Adipose tissue (tissue), 3 donors: ENCODE measurements at regions not wholly inside any gene's neighbourhood (a gene's known extent, or its start where the extent isn't known, plus 50 kb on each side); places are given as distances from the start of the nearest gene placed in this dataset.
"Not testable (repeated sequence)": the region's sequence is repeated elsewhere in the genome, so short reads cannot be mapped to it uniquely, and the experiment has no call there.

Experiments
- H3K27ac ChIP-seq: one replicate; pipeline ENCODE4 v1.5.1; 2013; ENCODE audit warnings: low read depth, low read length
- WGBS, 3 donors: extraction: QIAGEN DNeasy Blood & Tissue Kit; methylation state at CpG; one replicate each; pipeline ENCODE4 v1.1.7; 2013; 5-methylcytosine and 5-hydroxymethylcytosine counted together
- donor health status: healthy with polysubstance abuse.
- donor health status: Bipolar disorder and iron deficiency.
- donor health status: healthy.

GRCh38 chr1:54475946-54476516 is 69.8 kb upstream of the SSBP3 start:
- WGBS, 3 donors: 32 to 63% (median 35%) methylated on average over 6 to 10 of the region's 10 CpGs
- no peak overlapping the region for H3K27ac ChIP-seq

DNA sequence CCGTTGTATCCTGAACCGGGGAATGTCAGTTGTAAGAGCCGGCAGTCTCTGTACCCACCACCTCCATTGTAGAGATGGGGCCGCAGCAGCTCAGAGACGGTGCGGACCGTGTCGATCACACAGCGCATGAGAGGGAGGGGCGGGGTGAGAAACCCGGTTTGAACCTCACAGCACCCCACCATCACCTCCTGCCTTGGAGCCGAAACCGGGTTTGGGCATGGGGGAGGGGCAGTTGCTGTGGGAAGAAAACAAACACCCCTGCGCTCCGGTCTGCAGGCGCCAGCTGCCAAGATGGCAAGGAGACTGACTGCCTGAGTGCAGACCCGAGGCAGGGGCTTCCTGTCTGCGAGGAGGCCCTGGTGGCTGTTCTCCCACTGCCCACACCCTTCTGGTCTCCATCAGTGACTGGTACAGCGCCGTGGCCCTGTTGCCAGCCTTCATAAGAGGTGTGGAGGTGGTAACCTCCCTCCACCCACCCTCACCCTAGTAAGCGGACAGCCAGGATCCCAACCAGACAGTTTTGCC is 69.2 kb upstream of the SSBP3 start:
- H3K27ac ChIP-seq: no peak overlapping the region
- WGBS, 3 donors: 21 to 34% (median 33%) methylated on average over 21 of the region's 21 CpGs

GRCh38 chr1:54474310-54475251 is 68.4 kb upstream of the SSBP3 start:
- no peak overlapping the region for H3K27ac ChIP-seq
- 1 to 15% (median 3%) methylated on average over 26 to 47 of the region's 47 CpGs for WGBS, 3 donors

GRCh38 chr1:54471588-54471987 is 65.4 kb upstream of the SSBP3 start:
- no peak overlapping the region for H3K27ac ChIP-seq
- 78 to 88% (median 79%) methylated on average over 7 of the region's 7 CpGs for WGBS, 3 donors

DNA sequence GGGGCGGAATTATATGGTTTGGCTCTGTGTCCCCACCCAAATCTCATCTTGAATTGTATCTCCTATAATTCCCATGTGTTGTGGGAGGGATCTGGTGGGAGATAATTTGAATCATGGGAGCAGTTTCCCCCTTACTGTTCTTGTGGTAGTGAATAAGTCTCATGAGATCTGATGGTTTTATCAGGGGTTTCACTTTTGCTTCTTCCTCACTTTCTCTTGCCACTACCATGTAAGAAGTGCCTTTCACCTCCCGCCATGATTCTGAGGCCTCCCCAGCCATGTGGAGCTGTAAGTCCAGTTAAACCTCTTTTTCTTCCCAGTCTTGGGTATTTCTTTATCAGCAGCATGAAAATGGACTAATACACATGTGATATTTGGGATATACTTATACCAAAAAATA is 63.2 kb upstream of the SSBP3 start:
- H3K27ac ChIP-seq: not testable (repeated sequence)
- WGBS, 3 donors: 86 to 94% (median 91%) methylated on average over 2 of the region's 2 CpGs

GRCh38 chr1:54468288-54469084 is 62.3 kb upstream of the SSBP3 start:
- not testable (repeated sequence) for H3K27ac ChIP-seq
- 91 to 98% (median 97%) methylated on average over 5 of the region's 5 CpGs for WGBS, 3 donors

GRCh38 chr1:54465351-54465811 is 59.2 kb upstream of the SSBP3 start:
- no peak overlapping the region for H3K27ac ChIP-seq
- WGBS, 3 donors: 32 to 61% (median 41%) methylated on average over 5 of the region's 5 CpGs

DNA sequence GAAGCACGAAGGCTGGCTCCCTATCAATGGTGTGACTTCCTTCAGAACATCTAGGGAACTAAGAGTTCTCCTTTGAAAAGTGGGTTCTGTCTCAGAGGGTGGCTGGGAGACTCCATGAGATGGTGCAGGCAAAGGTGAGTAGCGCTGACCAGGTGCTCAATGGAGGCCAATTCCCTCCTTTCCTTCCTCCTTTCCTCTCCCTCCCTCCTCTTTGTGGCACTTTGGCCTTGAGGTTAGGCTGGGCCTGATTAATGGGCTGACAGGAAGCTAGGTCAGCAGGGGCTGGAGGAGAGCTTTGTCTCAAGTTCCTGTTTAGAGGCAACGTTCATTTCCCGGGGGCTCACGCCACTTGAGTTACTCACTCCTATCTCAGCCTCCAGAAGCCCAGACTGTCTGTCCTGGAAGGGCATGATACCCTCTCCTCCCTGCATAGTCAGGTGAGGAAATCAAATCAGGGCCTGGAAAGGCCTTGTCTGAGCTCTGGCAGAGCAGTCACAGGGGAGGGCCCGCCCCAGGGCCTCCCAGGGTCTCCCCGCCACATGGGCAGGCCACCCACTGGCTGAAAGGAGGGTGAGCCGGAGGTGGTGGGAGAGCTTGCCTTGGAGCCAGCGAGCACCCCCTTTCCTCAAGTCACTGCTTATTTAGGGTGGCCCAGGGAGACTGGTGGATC is 58.4 kb upstream of the SSBP3 start:
- H3K27ac ChIP-seq: no peak overlapping the region
- 53 to 70% (median 60%) methylated on average over 9 of the region's 9 CpGs for WGBS, 3 donors

DNA sequence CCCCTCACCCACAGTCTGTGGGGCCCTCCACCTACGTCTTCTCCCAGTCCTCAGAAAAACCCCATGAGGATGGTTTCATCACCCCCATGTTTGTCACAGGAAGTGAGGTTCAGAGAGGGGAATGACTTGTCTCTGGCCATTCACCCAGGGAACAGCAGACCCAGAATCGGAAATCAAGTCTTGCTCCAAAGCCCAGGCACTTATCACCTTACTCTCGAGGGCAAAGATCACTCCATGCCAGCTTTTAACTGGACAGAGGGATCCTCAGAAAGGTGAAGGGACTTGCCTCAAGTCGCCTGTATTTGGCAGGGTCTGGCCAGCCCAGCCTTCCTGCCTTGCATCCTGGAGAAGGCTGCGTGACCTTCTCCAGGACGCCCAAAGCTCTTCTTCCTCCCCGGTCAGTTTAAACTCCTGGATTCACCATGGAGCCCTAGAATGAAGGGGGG is 57.9 kb upstream of the SSBP3 start:
- H3K27ac ChIP-seq: no peak overlapping the region
- WGBS, 3 donors: 67 to 74% (median 72%) methylated on average over 7 of the region's 7 CpGs

- H3K27ac ChIP-seq: no peak overlapping the region
- 71 to 72% (median 72%) methylated on average over 10 of the region's 10 CpGs for WGBS, 3 donors
Observed at GRCh38 chr1:54463259-54464030, 57.3 kb upstream of the SSBP3 start.

- H3K27ac ChIP-seq: no peak overlapping the region
Observed at GRCh38 chr1:54462597-54463258, 56.5 kb upstream of the SSBP3 start.

GRCh38 chr1:54461731-54462596 is 55.8 kb upstream of the SSBP3 start:
- H3K27ac ChIP-seq: no peak overlapping the region
- 75 to 79% (median 78%) methylated on average over 15 to 16 of the region's 16 CpGs for WGBS, 3 donors

More at GRCh38 chr1:54462597-54463258, 56.5 kb upstream of the SSBP3 start:
- 78 to 88% (median 86%) methylated on average over 13 of the region's 13 CpGs for WGBS, 3 donors

DNA sequence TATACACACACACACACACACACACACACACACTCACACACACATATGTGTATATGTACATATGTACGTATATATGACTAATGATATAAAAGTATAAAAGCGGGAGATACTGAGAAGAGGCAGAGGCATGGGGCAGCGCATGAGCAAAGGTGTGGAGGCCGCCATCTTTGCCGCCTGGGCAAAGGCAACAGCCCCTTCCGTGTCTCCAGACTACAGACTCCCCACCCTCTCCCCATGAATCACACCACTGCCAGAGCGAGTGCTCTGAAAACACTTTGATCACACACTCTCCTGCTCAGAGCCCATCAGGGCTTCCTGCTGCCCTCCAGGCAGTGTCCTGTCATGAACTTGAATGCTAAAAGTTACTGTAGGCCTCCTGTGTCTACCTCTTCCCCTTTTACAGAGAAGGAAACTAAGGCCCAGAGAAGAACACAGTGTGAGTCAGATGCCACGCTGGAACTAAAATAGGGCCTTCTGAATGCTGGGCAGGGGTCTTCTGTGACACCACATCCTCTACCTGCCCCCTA is 54.7 kb upstream of the SSBP3 start:
- 91 to 96% (median 93%) methylated on average over 8 of the region's 8 CpGs for WGBS, 3 donors
- no peak overlapping the region for H3K27ac ChIP-seq

DNA sequence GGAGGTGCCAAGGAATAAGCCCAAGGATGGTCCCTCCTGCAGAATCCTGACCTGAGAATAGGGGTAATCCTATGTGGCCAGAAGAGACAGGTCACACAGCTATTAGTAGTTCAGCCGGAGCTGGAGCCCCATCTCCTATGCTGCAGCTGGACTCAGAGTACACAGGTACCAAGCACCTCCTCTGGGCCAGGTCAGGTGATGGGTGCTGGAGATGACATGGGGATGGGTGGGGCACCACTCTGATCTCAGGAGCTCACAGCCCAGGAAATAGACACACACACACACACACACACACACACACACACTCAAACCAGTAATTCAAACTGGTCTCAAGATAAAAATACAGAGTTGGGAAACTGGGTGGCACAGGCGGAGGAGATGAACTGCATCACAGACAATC is 54.2 kb upstream of the SSBP3 start:
- 83 to 100% (median 97%) methylated on average over 2 of the region's 2 CpGs for WGBS, 3 donors
- H3K27ac ChIP-seq: no peak overlapping the region

- H3K27ac ChIP-seq: no peak overlapping the region
Observed at GRCh38 chr1:54459726-54460191, 53.6 kb upstream of the SSBP3 start.

DNA sequence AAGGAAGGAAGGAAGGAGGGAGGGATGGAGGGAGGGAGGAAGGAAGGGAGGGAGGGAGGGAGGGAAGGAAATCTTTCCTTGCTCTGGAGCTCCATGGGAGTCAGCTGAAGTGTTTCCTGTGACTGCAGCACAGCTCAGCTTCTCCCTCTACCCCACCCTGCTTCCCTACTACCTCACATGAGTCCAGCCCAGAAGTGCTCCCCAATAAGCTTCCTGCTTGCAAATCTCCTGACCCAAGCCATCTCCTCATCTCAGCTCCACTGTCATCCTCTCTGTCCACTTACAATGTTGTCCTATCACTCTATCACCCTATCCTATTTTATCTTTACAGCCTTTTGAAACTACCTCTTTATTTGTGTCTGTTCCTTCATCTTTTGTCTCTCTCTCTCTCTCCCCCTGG is 52.9 kb upstream of the SSBP3 start:
- no peak overlapping the region for H3K27ac ChIP-seq

More at GRCh38 chr1:54459726-54460191, 53.6 kb upstream of the SSBP3 start:
- 13 to 34% (median 33%) methylated on average over 4 of the region's 4 CpGs for WGBS, 3 donors
